MM.1S (cell line): ENCODE measurements at regions not wholly inside any gene's neighbourhood (a gene's known extent, or its start where the extent isn't known, plus 50 kb on each side); places are given as distances from the start of the nearest gene placed in this dataset.

ENCODE experiments used
- EZH2 ChIP-seq: fragments of 300-600 bp; sonication (generic); optimal IDR thresholded peaks from 2 replicates; pipeline ENCODE3; 2017; ENCODE audit warnings: low read depth, mild to moderate bottlenecking, antibody characterized with exemption, low read length, mixed read lengths
- EZH2phosphoT487 ChIP-seq: fragments of 300-600 bp; sonication (generic); IDR thresholded peaks from 2 replicates; pipeline ENCODE4 v1.6.1; 2018; ENCODE audit warnings: antibody characterized with exemption, low read length
- TF ChIP-seq, protein P1 (sequence below): fragments of 300-600 bp; sonication (generic); IDR thresholded peaks from 2 replicates; pipeline ENCODE4 v1.5.1; 2016; ENCODE audit warnings: antibody characterized with exemption, low read length, mixed read lengths

DNA sequence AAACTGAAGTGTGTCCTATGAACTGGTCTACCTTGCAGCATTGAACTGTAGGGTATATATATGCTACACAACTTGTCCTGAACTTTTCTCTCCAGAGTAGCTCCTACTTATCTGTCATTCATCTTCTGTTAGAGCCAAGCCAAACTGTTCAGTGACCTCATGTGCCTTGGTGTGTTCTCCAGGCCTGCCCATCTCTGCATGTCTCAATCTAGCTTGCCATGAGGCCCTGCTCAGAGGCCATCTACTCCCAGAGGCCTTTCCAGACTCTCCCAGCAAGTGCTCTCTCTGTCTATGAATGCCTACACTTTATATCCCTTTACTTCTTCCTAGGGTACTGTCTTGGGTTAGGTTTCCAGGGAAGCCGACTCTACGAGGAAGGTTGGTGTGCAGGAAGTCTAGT is 99.8 kb upstream of the MTPN start:
- TF ChIP-seq, protein P1, sequence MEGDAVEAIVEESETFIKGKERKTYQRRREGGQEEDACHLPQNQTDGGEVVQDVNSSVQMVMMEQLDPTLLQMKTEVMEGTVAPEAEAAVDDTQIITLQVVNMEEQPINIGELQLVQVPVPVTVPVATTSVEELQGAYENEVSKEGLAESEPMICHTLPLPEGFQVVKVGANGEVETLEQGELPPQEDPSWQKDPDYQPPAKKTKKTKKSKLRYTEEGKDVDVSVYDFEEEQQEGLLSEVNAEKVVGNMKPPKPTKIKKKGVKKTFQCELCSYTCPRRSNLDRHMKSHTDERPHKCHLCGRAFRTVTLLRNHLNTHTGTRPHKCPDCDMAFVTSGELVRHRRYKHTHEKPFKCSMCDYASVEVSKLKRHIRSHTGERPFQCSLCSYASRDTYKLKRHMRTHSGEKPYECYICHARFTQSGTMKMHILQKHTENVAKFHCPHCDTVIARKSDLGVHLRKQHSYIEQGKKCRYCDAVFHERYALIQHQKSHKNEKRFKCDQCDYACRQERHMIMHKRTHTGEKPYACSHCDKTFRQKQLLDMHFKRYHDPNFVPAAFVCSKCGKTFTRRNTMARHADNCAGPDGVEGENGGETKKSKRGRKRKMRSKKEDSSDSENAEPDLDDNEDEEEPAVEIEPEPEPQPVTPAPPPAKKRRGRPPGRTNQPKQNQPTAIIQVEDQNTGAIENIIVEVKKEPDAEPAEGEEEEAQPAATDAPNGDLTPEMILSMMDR, result no peak
- TF ChIP-seq EZH2 (no peak), EZH2phosphoT487 (no peak)
